ENCODE measurements at regions not wholly inside any gene's neighbourhood (a gene's known extent, or its start where the extent isn't known, plus 50 kb on each side); places are given as distances from the start of the nearest gene placed in this dataset.

DNA sequence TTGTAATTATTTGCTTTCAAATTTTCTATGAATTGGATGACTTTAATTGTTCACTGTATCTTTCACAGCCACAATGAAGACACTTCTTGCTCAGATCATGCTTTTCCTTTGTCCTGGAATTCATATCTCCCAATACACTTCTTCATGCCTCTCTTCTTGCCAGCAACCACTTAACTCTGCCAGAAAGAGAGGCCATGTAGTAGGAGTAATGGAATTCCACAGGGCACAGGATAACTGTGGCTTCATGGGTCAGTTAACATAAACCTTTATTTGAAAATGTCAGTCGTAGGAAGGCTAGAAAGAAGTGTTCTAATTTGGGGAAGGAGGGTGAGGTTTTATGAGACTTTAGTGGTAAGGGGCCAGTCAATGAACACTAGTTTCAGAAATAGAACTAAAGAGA, 190.3 kb downstream of the TMEM167A start:
- H3K79me2 ChIP-seq (ENCODE audit: control insufficient read depth, insufficient read depth, low read length) = no peaks in the 10 kb centered on the region
- no peaks in the 10 kb centered on the region for H3K9me3 ChIP-seq (replicated peaks; ENCODE audit: control insufficient read depth, insufficient read depth, low read length)
- SMC1A ChIA-PET (ENCODE audit: uncharacterized antibody, unreplicated experiment) = no interaction called here
- H4K20me1 ChIP-seq (ENCODE audit: control insufficient read depth, insufficient read depth) = no peaks in the 10 kb centered on the region
- DNase-seq (ENCODE audit: low read depth, low spot score) (no peak), FAIRE-seq (no peak), ATAC-seq (no peak)
- H3K4me2 ChIP-seq (ENCODE audit: control insufficient read depth, insufficient read depth) = no peak overlapping the region
- H3K4me1 ChIP-seq (ENCODE audit: control insufficient read depth, insufficient read depth, low read length) = no peaks in the 10 kb centered on the region; the same call in 1 of the 2 replicates
- no peak overlapping the region for H3K9ac ChIP-seq (ENCODE audit: control insufficient read depth, insufficient read depth, low read length)
- in situ Hi-C loops (cut with MboI) (no loop called here), intact Hi-C loops (cut with micrococcal nuclease; ENCODE audit: unreplicated experiment) (loop anchor here (2.0 to 10.0 kb wide), 4 partner anchors 125 to 585 kb away; partner anchors contain the start of genes TMEM167A, VCAN and XRCC4)
- no peaks in the 10 kb centered on the region for H3K36me3 ChIP-seq (ENCODE audit: control insufficient read depth in 2 of 2, insufficient read depth in 2 of 2, low read length in 1 of 2)
- 0% methylated on average over 1 of the region's 1 CpG for WGBS (ENCODE audit: insufficient coverage, insufficient replicate concordance, low lambda C conversion rate, missing lambda C conversion rate)
- TF ChIP-seq, protein P1, sequence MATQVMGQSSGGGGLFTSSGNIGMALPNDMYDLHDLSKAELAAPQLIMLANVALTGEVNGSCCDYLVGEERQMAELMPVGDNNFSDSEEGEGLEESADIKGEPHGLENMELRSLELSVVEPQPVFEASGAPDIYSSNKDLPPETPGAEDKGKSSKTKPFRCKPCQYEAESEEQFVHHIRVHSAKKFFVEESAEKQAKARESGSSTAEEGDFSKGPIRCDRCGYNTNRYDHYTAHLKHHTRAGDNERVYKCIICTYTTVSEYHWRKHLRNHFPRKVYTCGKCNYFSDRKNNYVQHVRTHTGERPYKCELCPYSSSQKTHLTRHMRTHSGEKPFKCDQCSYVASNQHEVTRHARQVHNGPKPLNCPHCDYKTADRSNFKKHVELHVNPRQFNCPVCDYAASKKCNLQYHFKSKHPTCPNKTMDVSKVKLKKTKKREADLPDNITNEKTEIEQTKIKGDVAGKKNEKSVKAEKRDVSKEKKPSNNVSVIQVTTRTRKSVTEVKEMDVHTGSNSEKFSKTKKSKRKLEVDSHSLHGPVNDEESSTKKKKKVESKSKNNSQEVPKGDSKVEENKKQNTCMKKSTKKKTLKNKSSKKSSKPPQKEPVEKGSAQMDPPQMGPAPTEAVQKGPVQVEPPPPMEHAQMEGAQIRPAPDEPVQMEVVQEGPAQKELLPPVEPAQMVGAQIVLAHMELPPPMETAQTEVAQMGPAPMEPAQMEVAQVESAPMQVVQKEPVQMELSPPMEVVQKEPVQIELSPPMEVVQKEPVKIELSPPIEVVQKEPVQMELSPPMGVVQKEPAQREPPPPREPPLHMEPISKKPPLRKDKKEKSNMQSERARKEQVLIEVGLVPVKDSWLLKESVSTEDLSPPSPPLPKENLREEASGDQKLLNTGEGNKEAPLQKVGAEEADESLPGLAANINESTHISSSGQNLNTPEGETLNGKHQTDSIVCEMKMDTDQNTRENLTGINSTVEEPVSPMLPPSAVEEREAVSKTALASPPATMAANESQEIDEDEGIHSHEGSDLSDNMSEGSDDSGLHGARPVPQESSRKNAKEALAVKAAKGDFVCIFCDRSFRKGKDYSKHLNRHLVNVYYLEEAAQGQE (IDR thresholded peaks at IDR 0.05; ENCODE audit: low read depth, low read length) = no peak
- TF ChIP-seq EED (IDR thresholded peaks at IDR 0.05; ENCODE audit: low read depth) = no peak
- no peak for TF ChIP-seq MTA3 (IDR thresholded peaks at IDR 0.05; ENCODE audit: borderline replicate concordance, low read length)
- no peak for TF ChIP-seq CBX5 (IDR thresholded peaks at IDR 0.05; ENCODE audit: low read depth)
- BruUV-seq (replicated peaks) = no TSS peak
- RAD21 ChIA-PET (ENCODE audit: unreplicated experiment) = no interaction called here
- CTCF ChIA-PET = no interaction called here
- no peak overlapping the region for H3K4me3 ChIP-seq
- POLR2A ChIA-PET = no interaction called here
- no peaks in the 10 kb centered on the region for H3K27me3 ChIP-seq (replicated peaks in 1 of 2; ENCODE audit: control insufficient read depth in 2 of 2, insufficient read depth in 2 of 2, low read length in 1 of 2)
- H3K27ac ChIP-seq (ENCODE audit: control insufficient read depth, insufficient read depth) = no peak overlapping the region
- no peak overlapping the region for H2AFZ ChIP-seq (ENCODE audit: control insufficient read depth, low read depth, low read length)

All from GM12878 (cell line).